ENCODE measurements at regions not wholly inside any gene's neighbourhood (a gene's known extent, or its start where the extent isn't known, plus 50 kb on each side); places are given as distances from the start of the nearest gene placed in this dataset.

DNA sequence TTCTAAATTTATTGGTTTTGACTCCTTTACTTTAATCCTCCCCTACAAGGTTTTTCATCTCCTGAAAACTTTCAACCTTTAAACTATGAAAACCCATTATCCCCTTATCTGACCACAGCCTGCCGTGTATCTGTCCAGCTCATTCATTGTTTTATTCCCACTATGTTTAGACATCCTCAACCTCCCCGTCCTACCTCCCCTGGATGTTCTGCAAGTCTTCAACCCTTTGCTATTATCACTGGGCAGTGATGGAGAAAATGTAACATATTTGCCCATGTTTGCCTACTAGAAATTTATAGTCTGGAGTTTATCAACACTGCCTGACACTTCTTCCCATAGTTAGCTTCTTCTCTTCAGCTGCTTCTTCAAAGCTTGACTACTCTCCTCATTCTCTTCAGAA is 483.4 kb downstream of the PRKD1 start:
- ChIA-PET POLR2A (no interaction called here), CTCF (interaction anchor here (0.6 kb wide), 1 partner anchor 48 kb away, joined by 3 read pairs; no protein-coding TSS in a partner anchor)
- Mint-ChIP-seq H3K4me3 (no peak overlapping the region), H3K4me1 (no peaks in the 10 kb centered on the region), H3K36me3 (ENCODE audit: low read depth) (no peaks in the 10 kb centered on the region), H3K9me3 (peaks cover 10% of the 10 kb centered on the region), H3K27me3 (no peaks in the 10 kb centered on the region), H3K27ac (no peak overlapping the region)
- no peak for DNase-seq

DNA sequence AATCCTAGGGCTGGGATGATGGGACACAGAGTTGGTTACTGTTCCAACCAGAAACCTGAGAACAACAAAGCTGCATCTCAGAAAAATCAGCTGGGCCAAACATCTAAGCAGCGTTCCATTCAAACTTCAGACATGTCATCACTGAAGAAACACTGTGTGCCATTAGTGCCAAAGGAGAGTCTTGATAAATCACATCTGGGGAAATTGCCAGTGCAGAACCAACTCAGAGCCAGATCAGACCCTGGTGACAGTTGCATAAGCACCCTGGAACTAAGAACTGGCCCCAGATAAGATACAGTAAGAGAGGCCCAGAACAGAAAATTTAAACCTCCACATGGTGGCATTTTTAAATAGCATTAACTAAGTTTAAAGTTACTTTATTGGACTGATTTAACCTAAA is 482.8 kb downstream of the PRKD1 start:
- Mint-ChIP-seq H3K4me1 (no peaks in the 10 kb centered on the region), H3K4me3 (no peak overlapping the region), H3K36me3 (ENCODE audit: low read depth) (no peaks in the 10 kb centered on the region), H3K27ac (no peak overlapping the region), H3K9me3 (peaks cover 10% of the 10 kb centered on the region), H3K27me3 (no peaks in the 10 kb centered on the region)
- CTCF ChIA-PET: no interaction called here
- DNase-seq: no peak
- POLR2A ChIA-PET: no interaction called here

- Mint-ChIP-seq H3K36me3 (ENCODE audit: low read depth) (no peaks in the 10 kb centered on the region), H3K27ac (no peak overlapping the region), H3K27me3 (no peaks in the 10 kb centered on the region), H3K9me3 (peaks cover 10% of the 10 kb centered on the region), H3K4me3 (no peak overlapping the region), H3K4me1 (no peaks in the 10 kb centered on the region)
- DNase-seq: no peak
- POLR2A ChIA-PET: no interaction called here
- CTCF ChIA-PET: no interaction called here
Measured at GRCh38 chr14:29446971-29447370, 480.7 kb downstream of the PRKD1 start.

DNA sequence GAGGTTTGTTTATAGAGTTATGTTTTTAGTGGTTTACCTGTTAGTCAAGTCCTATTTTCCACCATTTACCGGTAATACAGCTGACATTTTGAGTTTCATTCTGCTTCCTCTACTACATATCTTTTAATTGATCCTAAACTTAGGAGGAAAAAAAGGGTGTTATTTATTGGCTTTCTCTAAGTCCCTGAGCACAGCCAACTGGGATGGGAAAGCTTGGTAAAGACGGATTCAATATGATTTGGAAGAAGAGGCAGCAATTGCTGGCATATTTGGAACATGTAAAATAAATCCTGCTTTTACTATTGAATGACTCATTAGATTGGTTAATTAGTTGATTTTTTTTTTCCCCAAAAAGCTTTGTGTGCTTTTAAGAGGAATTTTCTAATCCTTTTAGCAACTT is 475.7 kb downstream of the PRKD1 start:
- Mint-ChIP-seq H3K9me3 (peaks cover 2% of the 10 kb centered on the region), H3K27ac (no peak overlapping the region), H3K4me1 (no peaks in the 10 kb centered on the region), H3K36me3 (ENCODE audit: low read depth) (no peaks in the 10 kb centered on the region), H3K27me3 (no peaks in the 10 kb centered on the region), H3K4me3 (no peak overlapping the region)
- no peak for DNase-seq
- POLR2A ChIA-PET: no interaction called here
- CTCF ChIA-PET: no interaction called here

- Mint-ChIP-seq H3K27ac (no peak overlapping the region), H3K4me3 (no peak overlapping the region), H3K9me3 (no peaks in the 10 kb centered on the region), H3K36me3 (ENCODE audit: low read depth) (no peaks in the 10 kb centered on the region), H3K27me3 (no peaks in the 10 kb centered on the region), H3K4me1 (no peaks in the 10 kb centered on the region)
- POLR2A ChIA-PET: no interaction called here
- CTCF ChIA-PET: no interaction called here
- no peak for DNase-seq
Measured at GRCh38 chr14:29453045-29453444, 474.6 kb downstream of the PRKD1 start.

DNA sequence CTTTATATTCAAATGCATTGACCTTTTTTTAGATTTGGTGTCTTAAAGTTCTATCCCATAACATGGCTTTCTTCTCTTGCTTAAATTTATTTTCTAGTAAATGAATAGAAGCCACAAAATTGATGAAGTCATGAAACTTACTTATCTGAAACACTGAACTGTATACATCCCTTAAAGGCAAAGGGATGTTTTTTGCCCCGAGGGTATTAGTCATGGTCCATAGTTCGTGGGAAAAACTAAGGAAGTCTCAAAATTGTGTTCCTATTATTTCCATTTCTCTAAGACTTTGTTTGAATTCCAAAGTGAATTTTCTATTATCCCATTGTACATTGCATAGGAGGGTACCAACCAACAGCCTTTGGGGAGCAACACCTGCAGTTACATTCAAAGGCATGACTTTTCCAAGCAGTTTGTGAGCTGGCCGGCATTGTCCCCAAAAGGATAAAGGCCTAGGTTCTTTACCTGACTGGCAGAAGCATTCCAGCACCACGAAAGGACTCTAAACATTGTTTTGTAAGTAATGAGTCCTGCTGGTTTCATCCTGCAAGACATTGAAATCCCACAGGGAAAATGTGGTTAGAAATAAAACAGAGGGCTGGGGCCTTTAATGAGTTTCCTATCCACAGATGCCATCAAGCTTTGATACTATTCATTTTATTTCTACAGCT is 473.5 kb downstream of the PRKD1 start:
- H3K27me3 Mint-ChIP-seq: no peaks in the 10 kb centered on the region
- H3K27ac Mint-ChIP-seq: no peak overlapping the region
- ChIA-PET POLR2A (no interaction called here), CTCF (no interaction called here)
- no peak overlapping the region for H3K4me3 Mint-ChIP-seq
- DNase-seq: no peak
- no peaks in the 10 kb centered on the region for H3K4me1 Mint-ChIP-seq
- no peaks in the 10 kb centered on the region for H3K9me3 Mint-ChIP-seq
- H3K36me3 Mint-ChIP-seq (ENCODE audit: low read depth): no peaks in the 10 kb centered on the region

DNA sequence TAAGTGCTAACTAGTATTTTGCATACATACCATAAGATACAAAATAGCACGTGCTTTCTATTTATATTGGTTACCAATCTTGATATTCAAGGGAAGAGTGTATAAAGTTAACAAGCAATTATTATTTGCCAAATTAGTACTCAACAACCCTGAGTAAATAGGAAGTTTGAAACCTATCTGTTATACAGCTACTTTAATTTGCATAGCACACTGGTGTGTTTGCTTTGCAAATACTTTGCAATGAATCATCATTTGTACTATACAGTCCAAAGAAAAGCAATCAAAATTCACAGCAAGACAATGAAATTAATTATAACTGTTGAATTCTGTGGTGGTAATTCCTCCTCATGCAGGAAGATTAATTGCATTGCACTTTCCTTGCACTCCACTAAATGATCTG is 469.1 kb downstream of the PRKD1 start:
- H3K9me3 Mint-ChIP-seq: peaks cover 2% of the 10 kb centered on the region
- ChIA-PET POLR2A (no interaction called here), CTCF (no interaction called here)
- no peak overlapping the region for H3K4me3 Mint-ChIP-seq
- H3K4me1 Mint-ChIP-seq: no peaks in the 10 kb centered on the region
- no peaks in the 10 kb centered on the region for H3K36me3 Mint-ChIP-seq (ENCODE audit: low read depth)
- no peaks in the 10 kb centered on the region for H3K27me3 Mint-ChIP-seq
- H3K27ac Mint-ChIP-seq: no peak overlapping the region
- no peak for DNase-seq

DNA sequence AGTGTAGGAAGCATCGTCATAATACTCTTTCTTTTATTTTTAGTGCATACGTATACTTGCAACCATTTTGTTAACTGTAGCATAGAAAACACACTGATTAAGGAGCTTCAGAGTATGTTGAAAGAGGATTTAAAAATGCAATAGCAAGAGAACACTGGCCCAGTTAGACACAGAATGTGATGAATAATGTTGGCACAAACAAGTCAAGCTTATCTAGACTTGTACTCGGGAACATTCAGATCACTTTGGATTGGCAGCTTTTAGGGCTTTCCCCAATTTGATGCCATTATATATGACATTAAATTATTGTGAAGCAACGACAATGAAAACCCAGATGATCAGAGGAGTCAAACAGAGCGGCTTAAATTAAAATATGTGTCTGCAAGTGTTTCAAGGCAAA is 468.1 kb downstream of the PRKD1 start:
- H3K27ac Mint-ChIP-seq: no peak overlapping the region
- DNase-seq: no peak
- no peaks in the 10 kb centered on the region for H3K36me3 Mint-ChIP-seq (ENCODE audit: low read depth)
- ChIA-PET CTCF (no interaction called here), POLR2A (no interaction called here)
- no peak overlapping the region for H3K4me3 Mint-ChIP-seq
- H3K9me3 Mint-ChIP-seq: peaks cover 2% of the 10 kb centered on the region
- H3K27me3 Mint-ChIP-seq: no peaks in the 10 kb centered on the region
- no peaks in the 10 kb centered on the region for H3K4me1 Mint-ChIP-seq

- Mint-ChIP-seq H3K4me1 (no peaks in the 10 kb centered on the region), H3K27ac (no peak overlapping the region), H3K27me3 (no peaks in the 10 kb centered on the region), H3K4me3 (no peak overlapping the region), H3K36me3 (ENCODE audit: low read depth) (no peaks in the 10 kb centered on the region), H3K9me3 (peaks cover 2% of the 10 kb centered on the region)
- CTCF ChIA-PET: no interaction called here
- no peak for DNase-seq
- POLR2A ChIA-PET: no interaction called here
Measured at GRCh38 chr14:29459969-29460560, 467.6 kb downstream of the PRKD1 start.

DNA sequence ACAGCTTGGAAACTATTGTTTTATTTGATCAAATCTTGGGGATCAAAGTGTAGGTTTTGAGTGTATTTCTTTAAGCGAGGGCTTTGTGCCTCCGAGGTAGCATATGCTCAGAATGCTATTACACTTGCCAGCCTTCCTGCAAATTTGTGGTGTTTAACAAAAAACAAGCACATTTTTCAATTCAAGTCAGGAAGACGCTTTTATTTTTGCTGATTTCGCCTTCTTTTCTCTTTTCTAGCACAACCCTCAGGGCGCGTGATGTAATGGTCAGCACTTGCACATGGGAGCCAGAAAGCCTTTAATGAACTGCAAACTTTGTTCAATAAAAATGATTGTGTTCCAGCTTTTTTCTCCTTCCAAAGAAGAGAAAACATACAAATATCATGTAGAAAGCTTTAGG is 466.5 kb downstream of the PRKD1 start:
- POLR2A ChIA-PET: no interaction called here
- no peaks in the 10 kb centered on the region for H3K36me3 Mint-ChIP-seq (ENCODE audit: low read depth)
- no peaks in the 10 kb centered on the region for H3K4me1 Mint-ChIP-seq
- H3K4me3 Mint-ChIP-seq: no peak overlapping the region
- no peak for DNase-seq
- H3K9me3 Mint-ChIP-seq: peaks cover 2% of the 10 kb centered on the region
- CTCF ChIA-PET: no interaction called here
- H3K27me3 Mint-ChIP-seq: no peaks in the 10 kb centered on the region
- H3K27ac Mint-ChIP-seq: no peak overlapping the region

DNA sequence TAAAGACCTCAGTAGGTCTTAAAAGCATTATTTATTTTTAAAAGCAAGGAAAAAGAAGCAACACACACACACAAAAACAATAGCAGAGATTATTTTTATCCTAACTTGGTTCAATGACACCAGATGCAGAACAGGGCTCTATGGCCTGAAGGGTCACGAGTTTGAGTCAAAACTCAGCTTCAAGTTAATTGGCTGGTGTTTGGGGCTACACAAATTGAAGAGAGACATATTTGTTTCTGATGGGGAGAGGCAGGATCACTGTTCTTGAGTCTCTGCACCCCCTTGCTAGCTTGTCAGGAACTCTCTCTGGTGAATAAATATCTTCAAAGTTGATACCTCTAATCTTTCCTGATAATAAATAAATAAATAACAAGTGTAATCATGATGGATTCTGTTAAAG is 466.1 kb downstream of the PRKD1 start:
- POLR2A ChIA-PET: no interaction called here
- H3K9me3 Mint-ChIP-seq: peaks cover 2% of the 10 kb centered on the region
- no peak for DNase-seq
- CTCF ChIA-PET: no interaction called here
- no peak overlapping the region for H3K27ac Mint-ChIP-seq
- no peaks in the 10 kb centered on the region for H3K36me3 Mint-ChIP-seq (ENCODE audit: low read depth)
- H3K4me1 Mint-ChIP-seq: no peaks in the 10 kb centered on the region
- H3K27me3 Mint-ChIP-seq: no peaks in the 10 kb centered on the region
- H3K4me3 Mint-ChIP-seq: no peak overlapping the region

- Mint-ChIP-seq H3K27ac (no peak overlapping the region), H3K4me1 (no peaks in the 10 kb centered on the region), H3K9me3 (peaks cover 2% of the 10 kb centered on the region), H3K27me3 (no peaks in the 10 kb centered on the region), H3K36me3 (ENCODE audit: low read depth) (no peaks in the 10 kb centered on the region), H3K4me3 (no peak overlapping the region)
- DNase-seq: no peak
- CTCF ChIA-PET: no interaction called here
- POLR2A ChIA-PET: no interaction called here
Measured at GRCh38 chr14:29462321-29462720, 465.3 kb downstream of the PRKD1 start.

DNA sequence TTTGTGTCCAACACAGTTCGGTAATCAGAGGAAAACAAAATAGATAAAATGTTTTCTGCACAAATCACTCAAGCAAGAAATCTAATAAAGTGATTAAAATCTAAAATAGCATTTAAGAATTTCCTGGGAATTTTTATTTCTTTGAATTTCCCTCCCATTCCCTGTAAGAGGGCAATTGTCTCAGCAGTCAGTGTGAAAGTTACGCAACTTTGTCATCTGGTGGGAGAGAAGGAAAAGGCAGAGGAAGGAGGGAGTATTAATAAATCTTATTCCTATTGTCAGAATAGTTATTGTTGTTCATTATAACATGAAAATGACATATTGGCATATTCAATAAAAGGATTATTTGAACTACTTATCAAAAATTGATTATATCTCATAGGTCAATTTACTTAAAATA is 464.9 kb downstream of the PRKD1 start:
- ChIA-PET CTCF (no interaction called here), POLR2A (no interaction called here)
- Mint-ChIP-seq H3K9me3 (peaks cover 2% of the 10 kb centered on the region), H3K27me3 (no peaks in the 10 kb centered on the region), H3K4me1 (no peaks in the 10 kb centered on the region), H3K36me3 (ENCODE audit: low read depth) (no peaks in the 10 kb centered on the region), H3K27ac (no peak overlapping the region), H3K4me3 (no peak overlapping the region)
- no peak for DNase-seq

DNA sequence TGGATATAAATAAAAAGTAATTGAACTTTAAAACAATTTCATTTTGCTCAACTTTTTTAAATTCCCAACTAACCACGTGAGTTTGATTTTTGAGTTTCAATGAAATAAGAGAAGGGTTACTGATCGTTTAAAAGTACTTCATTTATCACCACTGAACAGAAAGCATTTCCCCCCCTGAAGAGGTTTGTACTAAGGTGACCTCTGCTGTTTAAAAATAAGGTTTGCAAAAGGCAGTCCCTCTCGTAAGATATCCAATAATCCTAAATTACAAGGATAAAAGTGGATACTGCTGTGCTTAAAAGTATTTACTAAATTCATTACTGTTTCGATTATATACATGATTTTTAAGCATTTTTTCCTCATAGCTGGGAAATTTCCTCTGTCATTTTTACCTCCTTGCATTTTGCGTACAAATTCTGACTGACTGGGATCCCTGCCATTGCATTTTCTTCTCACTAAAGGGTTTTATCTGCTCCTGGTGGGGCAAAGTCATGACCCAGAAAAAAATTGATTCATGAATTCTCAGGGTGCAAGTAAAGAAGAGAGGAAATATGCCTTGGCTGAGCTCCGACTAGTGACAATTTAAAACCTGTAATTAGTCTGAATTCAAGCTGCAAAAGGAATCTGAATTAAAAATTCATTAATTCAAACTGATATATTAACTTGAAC is 463.8 kb downstream of the PRKD1 start:
- peaks cover 4% of the 10 kb centered on the region for H3K9me3 Mint-ChIP-seq
- POLR2A ChIA-PET: no interaction called here
- no peaks in the 10 kb centered on the region for H3K4me1 Mint-ChIP-seq
- H3K36me3 Mint-ChIP-seq (ENCODE audit: low read depth): no peaks in the 10 kb centered on the region
- CTCF ChIA-PET: no interaction called here
- DNase-seq: no peak
- no peaks in the 10 kb centered on the region for H3K27me3 Mint-ChIP-seq
- H3K27ac Mint-ChIP-seq: no peak overlapping the region
- H3K4me3 Mint-ChIP-seq: no peak overlapping the region
